ENCODE measurements at regions not wholly inside any gene's neighbourhood (a gene's known extent, or its start where the extent isn't known, plus 50 kb on each side); places are given as distances from the start of the nearest gene placed in this dataset.

GRCh38 chr11:115894176-115894575 lies 390.0 kb upstream of the CADM1 start:
- TF ChIP-seq EZH2 (IDR thresholded peaks at IDR 0.05; ENCODE audit: low read length, missing control alignments): no peak
- TF ChIP-seq CTCF (conservative IDR thresholded peaks at IDR 0.05 in 1 of 2, IDR thresholded peaks at IDR 0.05 in 1 of 2; ENCODE audit: low read depth in 1 of 2, low read length in 2 of 2): no peak
